Left ventricle myocardium inferior (tissue), 1 donor: ENCODE measurements at regions not wholly inside any gene's neighbourhood (a gene's known extent, or its start where the extent isn't known, plus 50 kb on each side); places are given as distances from the start of the nearest gene placed in this dataset.

Experiments used
- DNase-seq: peaks from one replicate; pipeline ENCODE4 v3.0.0-alpha.2; 2020
- H3K27ac ChIP-seq: fragments of 200-600 bp; replicated peaks from 2 replicates; pipeline ENCODE4 v1.8.0; 2021
- H3K27me3 ChIP-seq: fragments of 200-600 bp; 2 replicates; pipeline ENCODE4 v1.8.0; 2021; ENCODE audit warnings: low read depth
- H3K36me3 ChIP-seq: fragments of 200-600 bp; 2 replicates; pipeline ENCODE4 v1.8.0; 2021
- H3K4me1 ChIP-seq: fragments of 200-600 bp; 2 replicates; pipeline ENCODE4 v1.8.0; 2021
- H3K4me3 ChIP-seq: fragments of 200-600 bp; 2 replicates; pipeline ENCODE4 v1.8.0; 2021; ENCODE audit warnings: mild to moderate bottlenecking, moderate library complexity
- H3K9me3 ChIP-seq: fragments of 200-600 bp; replicated peaks from 2 replicates; pipeline ENCODE4 v1.8.0; 2021
- CTCF ChIP-seq: fragments of 200-600 bp; IDR thresholded peaks from 2 replicates; pipeline ENCODE4 v1.8.0; 2021; ENCODE audit warnings: antibody characterized with exemption, mild to moderate bottlenecking, borderline replicate concordance
- intact Hi-C: fragments of 100-400 bp; cut with micrococcal nuclease; formaldehyde crosslinking; loops from one replicate; pipeline ENCODE4 v1.11.0; 2022
- donor health status: DM: no; HTN: yes; CAD: no; lungs with severe emphysema.

- TF ChIP-seq CTCF = no peak
- H3K27ac ChIP-seq = no peak overlapping the region
- no peak for DNase-seq
These were observed 119.1 kb downstream of the RPS29 start for GRCh38 chr14:49467091-49467490.

GRCh38 chr14:49464885-49465284 lies 121.3 kb downstream of the RPS29 start:
- H3K4me1 ChIP-seq = no peaks in the 10 kb centered on the region
- DNase-seq = no peak
- no peaks in the 10 kb centered on the region for H3K36me3 ChIP-seq
- no peak for TF ChIP-seq CTCF
- no peak overlapping the region for H3K27ac ChIP-seq
- no peak overlapping the region for H3K4me3 ChIP-seq
- no peaks in the 10 kb centered on the region for H3K9me3 ChIP-seq
- H3K27me3 ChIP-seq = peaks cover 22% of the 10 kb centered on the region
- intact Hi-C loops = no loop called here

More at GRCh38 chr14:49467091-49467490, 119.1 kb downstream of the RPS29 start:
- intact Hi-C loops = no loop called here
- Histone ChIP-seq H3K4me3 (no peak overlapping the region), H3K9me3 (no peaks in the 10 kb centered on the region), H3K36me3 (no peaks in the 10 kb centered on the region), H3K4me1 (no peaks in the 10 kb centered on the region), H3K27me3 (peaks cover 15% of the 10 kb centered on the region)

GRCh38 chr14:49463146-49463545 lies 123.0 kb downstream of the RPS29 start:
- Histone ChIP-seq H3K9me3 (no peaks in the 10 kb centered on the region), H3K36me3 (no peaks in the 10 kb centered on the region), H3K27ac (no peak overlapping the region), H3K4me3 (no peak overlapping the region), H3K27me3 (peaks cover 23% of the 10 kb centered on the region), H3K4me1 (no peaks in the 10 kb centered on the region)
- DNase-seq = no peak
- intact Hi-C loops = no loop called here
- TF ChIP-seq CTCF = no peak

GRCh38 chr14:49461529-49462401 lies 124.4 kb downstream of the RPS29 start:
- TF ChIP-seq CTCF = peak; percentile 66
- intact Hi-C loops = no loop called here
- no peak overlapping the region for H3K4me3 ChIP-seq
- DNase-seq = no peak
- H3K27me3 ChIP-seq = peaks cover 18% of the 10 kb centered on the region
- H3K4me1 ChIP-seq = no peaks in the 10 kb centered on the region
- H3K36me3 ChIP-seq = no peaks in the 10 kb centered on the region
- no peak overlapping the region for H3K27ac ChIP-seq
- H3K9me3 ChIP-seq = no peaks in the 10 kb centered on the region

GRCh38 chr14:49460662-49461061 lies 125.5 kb downstream of the RPS29 start:
- no peaks in the 10 kb centered on the region for H3K9me3 ChIP-seq
- no peak for TF ChIP-seq CTCF
- intact Hi-C loops = no loop called here
- H3K36me3 ChIP-seq = no peaks in the 10 kb centered on the region
- H3K27me3 ChIP-seq = peaks cover 24% of the 10 kb centered on the region
- no peak overlapping the region for H3K27ac ChIP-seq
- DNase-seq = no peak
- H3K4me1 ChIP-seq = no peaks in the 10 kb centered on the region
- no peak overlapping the region for H3K4me3 ChIP-seq
